ENCODE measurements at regions not wholly inside any gene's neighbourhood (a gene's known extent, or its start where the extent isn't known, plus 50 kb on each side); places are given as distances from the start of the nearest gene placed in this dataset.

GRCh38 chrX:5829469-5829868, 399.2 kb downstream of the NLGN4X start:
- no peak overlapping the region for H3K4me3 Mint-ChIP-seq
- H3K36me3 Mint-ChIP-seq (ENCODE audit: low read depth) = no peaks in the 10 kb centered on the region
- H3K9me3 ChIP-seq (ENCODE audit: control insufficient read depth, low read length, poor library complexity, severe bottlenecking) = no peaks in the 10 kb centered on the region
- ATAC-seq = no peak
- H3K27ac Mint-ChIP-seq = no peak overlapping the region
- H3K27me3 Mint-ChIP-seq = no peaks in the 10 kb centered on the region
- no peaks in the 10 kb centered on the region for H3K4me1 Mint-ChIP-seq
- DNase-seq = no peak

GRCh38 chrX:5829060-5829459, 399.6 kb downstream of the NLGN4X start:
- H3K27ac Mint-ChIP-seq = no peak overlapping the region
- H3K4me3 Mint-ChIP-seq = no peak overlapping the region
- H3K27me3 Mint-ChIP-seq = no peaks in the 10 kb centered on the region
- H3K9me3 ChIP-seq (ENCODE audit: control insufficient read depth, low read length, poor library complexity, severe bottlenecking) = no peaks in the 10 kb centered on the region
- DNase-seq (no peak), ATAC-seq (no peak)
- H3K4me1 Mint-ChIP-seq = no peaks in the 10 kb centered on the region
- no peaks in the 10 kb centered on the region for H3K36me3 Mint-ChIP-seq (ENCODE audit: low read depth)

GRCh38 chrX:5823903-5824302, 404.8 kb downstream of the NLGN4X start:
- ATAC-seq (no peak), DNase-seq (no peak)
- Mint-ChIP-seq H3K27ac (no peak overlapping the region), H3K4me1 (no peaks in the 10 kb centered on the region), H3K36me3 (ENCODE audit: low read depth) (no peaks in the 10 kb centered on the region), H3K27me3 (no peaks in the 10 kb centered on the region), H3K4me3 (no peak overlapping the region)
- no peaks in the 10 kb centered on the region for H3K9me3 ChIP-seq (ENCODE audit: control insufficient read depth, low read length, poor library complexity, severe bottlenecking)

GRCh38 chrX:5810636-5811035, 418.0 kb downstream of the NLGN4X start:
- no peak overlapping the region for H3K27ac Mint-ChIP-seq
- H3K27me3 Mint-ChIP-seq = no peaks in the 10 kb centered on the region
- H3K4me1 Mint-ChIP-seq = no peaks in the 10 kb centered on the region
- ATAC-seq (no peak), DNase-seq (no peak)
- H3K36me3 Mint-ChIP-seq (ENCODE audit: low read depth) = no peaks in the 10 kb centered on the region
- no peak overlapping the region for H3K4me3 Mint-ChIP-seq
- H3K9me3 ChIP-seq (ENCODE audit: control insufficient read depth, low read length, poor library complexity, severe bottlenecking) = no peaks in the 10 kb centered on the region

- DNase-seq (no peak), ATAC-seq (no peak)
- no peaks in the 10 kb centered on the region for H3K9me3 ChIP-seq (ENCODE audit: control insufficient read depth, low read length, poor library complexity, severe bottlenecking)
- Mint-ChIP-seq H3K27me3 (no peaks in the 10 kb centered on the region), H3K36me3 (ENCODE audit: low read depth) (no peaks in the 10 kb centered on the region), H3K4me1 (no peaks in the 10 kb centered on the region), H3K27ac (no peak overlapping the region), H3K4me3 (no peak overlapping the region)
These were observed 421.5 kb downstream of the NLGN4X start for GRCh38 chrX:5807181-5807580.

GRCh38 chrX:5802391-5802790, 426.3 kb downstream of the NLGN4X start:
- Mint-ChIP-seq H3K36me3 (ENCODE audit: low read depth) (no peaks in the 10 kb centered on the region), H3K27me3 (no peaks in the 10 kb centered on the region), H3K4me1 (no peaks in the 10 kb centered on the region), H3K27ac (no peak overlapping the region), H3K4me3 (no peak overlapping the region)
- no peak for ATAC-seq
- no peak for DNase-seq
- H3K9me3 ChIP-seq (ENCODE audit: control insufficient read depth, low read length, poor library complexity, severe bottlenecking) = no peaks in the 10 kb centered on the region

GRCh38 chrX:5791721-5792120, 436.9 kb downstream of the NLGN4X start:
- ATAC-seq (no peak), DNase-seq (no peak)
- no peaks in the 10 kb centered on the region for H3K36me3 Mint-ChIP-seq (ENCODE audit: low read depth)
- no peaks in the 10 kb centered on the region for H3K9me3 ChIP-seq (ENCODE audit: control insufficient read depth, low read length, poor library complexity, severe bottlenecking)
- H3K4me3 Mint-ChIP-seq = no peak overlapping the region
- no peak overlapping the region for H3K27ac Mint-ChIP-seq
- H3K4me1 Mint-ChIP-seq = no peaks in the 10 kb centered on the region
- H3K27me3 Mint-ChIP-seq = no peaks in the 10 kb centered on the region

- Mint-ChIP-seq H3K4me1 (no peaks in the 10 kb centered on the region), H3K27ac (no peak overlapping the region)
- DNase-seq = no peak
These were observed 439.8 kb downstream of the NLGN4X start for GRCh38 chrX:5788910-5789309.

GRCh38 chrX:5780821-5781220, 447.8 kb downstream of the NLGN4X start:
- Mint-ChIP-seq H3K36me3 (ENCODE audit: low read depth) (no peaks in the 10 kb centered on the region), H3K4me1 (no peaks in the 10 kb centered on the region), H3K27ac (no peak overlapping the region), H3K27me3 (no peaks in the 10 kb centered on the region), H3K4me3 (no peak overlapping the region)
- ATAC-seq (no peak), DNase-seq (no peak)
- no peaks in the 10 kb centered on the region for H3K9me3 ChIP-seq (ENCODE audit: control insufficient read depth, low read length, poor library complexity, severe bottlenecking)

More at GRCh38 chrX:5788910-5789309, 439.8 kb downstream of the NLGN4X start:
- no peaks in the 10 kb centered on the region for H3K36me3 Mint-ChIP-seq (ENCODE audit: low read depth)
- ATAC-seq = no peak
- no peaks in the 10 kb centered on the region for H3K27me3 Mint-ChIP-seq
- H3K9me3 ChIP-seq (ENCODE audit: control insufficient read depth, low read length, poor library complexity, severe bottlenecking) = no peaks in the 10 kb centered on the region
- no peak overlapping the region for H3K4me3 Mint-ChIP-seq

GRCh38 chrX:5775846-5776430, 452.7 kb downstream of the NLGN4X start:
- Mint-ChIP-seq H3K4me3 (no peak overlapping the region), H3K4me1 (no peaks in the 10 kb centered on the region), H3K27me3 (no peaks in the 10 kb centered on the region), H3K27ac (no peak overlapping the region), H3K36me3 (ENCODE audit: low read depth) (no peaks in the 10 kb centered on the region)
- DNase-seq (no peak), ATAC-seq (no peak)
- H3K9me3 ChIP-seq (ENCODE audit: control insufficient read depth, low read length, poor library complexity, severe bottlenecking) = no peaks in the 10 kb centered on the region

- H3K27me3 Mint-ChIP-seq = no peaks in the 10 kb centered on the region
- H3K9me3 ChIP-seq (ENCODE audit: control insufficient read depth, low read length, poor library complexity, severe bottlenecking) = no peaks in the 10 kb centered on the region
- H3K27ac Mint-ChIP-seq = no peak overlapping the region
- no peak for DNase-seq
- H3K4me1 Mint-ChIP-seq = no peaks in the 10 kb centered on the region
- ATAC-seq = no peak
- H3K36me3 Mint-ChIP-seq (ENCODE audit: low read depth) = no peaks in the 10 kb centered on the region
- no peak overlapping the region for H3K4me3 Mint-ChIP-seq
These were observed 454.2 kb downstream of the NLGN4X start for GRCh38 chrX:5774446-5774845.

- Mint-ChIP-seq H3K27me3 (no peaks in the 10 kb centered on the region), H3K36me3 (ENCODE audit: low read depth) (no peaks in the 10 kb centered on the region), H3K4me3 (no peak overlapping the region), H3K4me1 (no peaks in the 10 kb centered on the region), H3K27ac (no peak overlapping the region)
- no peaks in the 10 kb centered on the region for H3K9me3 ChIP-seq (ENCODE audit: control insufficient read depth, low read length, poor library complexity, severe bottlenecking)
- no peak for DNase-seq
- no peak for ATAC-seq
These were observed 457.2 kb downstream of the NLGN4X start for GRCh38 chrX:5771441-5771840.

- Mint-ChIP-seq H3K4me3 (no peak overlapping the region), H3K4me1 (no peaks in the 10 kb centered on the region), H3K36me3 (ENCODE audit: low read depth) (no peaks in the 10 kb centered on the region), H3K27ac (no peak overlapping the region), H3K27me3 (no peaks in the 10 kb centered on the region)
- no peak for DNase-seq
- no peak for ATAC-seq
- H3K9me3 ChIP-seq (ENCODE audit: control insufficient read depth, low read length, poor library complexity, severe bottlenecking) = no peaks in the 10 kb centered on the region
These were observed 472.1 kb downstream of the NLGN4X start for GRCh38 chrX:5756616-5757015.

GRCh38 chrX:5753291-5753690, 475.4 kb downstream of the NLGN4X start:
- Mint-ChIP-seq H3K27me3 (no peaks in the 10 kb centered on the region), H3K4me3 (no peak overlapping the region), H3K27ac (no peak overlapping the region), H3K36me3 (ENCODE audit: low read depth) (no peaks in the 10 kb centered on the region), H3K4me1 (no peaks in the 10 kb centered on the region)
- ATAC-seq (no peak), DNase-seq (no peak)
- no peaks in the 10 kb centered on the region for H3K9me3 ChIP-seq (ENCODE audit: control insufficient read depth, low read length, poor library complexity, severe bottlenecking)
